ENCODE measurements at regions not wholly inside any gene's neighbourhood (a gene's known extent, or its start where the extent isn't known, plus 50 kb on each side); places are given as distances from the start of the nearest gene placed in this dataset.
"Not testable (repeated sequence)": the region's sequence is repeated elsewhere in the genome, so short reads cannot be mapped to it uniquely, and the experiment has no call there.

DNA sequence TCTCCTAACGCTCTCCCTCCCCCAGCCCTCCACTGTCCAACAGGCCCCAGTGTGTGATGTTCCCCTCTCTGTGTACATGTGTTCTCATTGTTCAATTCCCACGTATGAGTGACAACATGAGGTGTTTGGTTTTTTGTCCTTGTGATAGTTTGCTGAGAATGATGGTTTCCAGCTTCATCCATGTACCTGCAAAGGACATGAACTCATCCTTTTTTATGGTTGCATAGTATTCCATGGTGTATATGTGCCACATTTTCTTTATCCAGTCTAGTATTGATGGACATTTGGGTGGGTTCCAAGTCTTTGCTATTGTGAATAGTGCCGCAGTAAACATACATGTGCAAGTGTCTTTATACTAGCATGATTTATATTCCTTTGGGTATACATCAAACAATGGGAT, 347.4 kb downstream of the MAGEE1 start:
- DNase-seq = not testable (repeated sequence)

DNA sequence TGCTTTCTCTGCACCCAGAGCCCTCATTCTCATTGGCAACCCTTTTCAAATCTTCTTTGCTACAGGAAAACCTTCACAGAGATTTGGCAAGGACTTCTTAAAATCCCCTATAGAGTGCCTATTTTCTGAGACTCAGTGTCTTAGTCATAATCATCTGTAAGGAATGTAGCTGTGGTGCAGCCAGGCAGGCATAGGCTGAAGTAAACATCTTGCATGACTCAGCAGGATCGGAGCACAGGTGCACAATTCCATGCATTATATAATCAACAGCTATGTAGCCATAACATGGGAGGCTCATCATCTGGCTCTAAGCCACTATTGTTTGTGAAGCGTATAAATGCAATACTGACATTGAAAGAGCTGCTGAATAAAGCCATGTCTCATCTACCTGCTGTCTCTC, 368.8 kb downstream of the MAGEE1 start:
- no peak for DNase-seq

DNA sequence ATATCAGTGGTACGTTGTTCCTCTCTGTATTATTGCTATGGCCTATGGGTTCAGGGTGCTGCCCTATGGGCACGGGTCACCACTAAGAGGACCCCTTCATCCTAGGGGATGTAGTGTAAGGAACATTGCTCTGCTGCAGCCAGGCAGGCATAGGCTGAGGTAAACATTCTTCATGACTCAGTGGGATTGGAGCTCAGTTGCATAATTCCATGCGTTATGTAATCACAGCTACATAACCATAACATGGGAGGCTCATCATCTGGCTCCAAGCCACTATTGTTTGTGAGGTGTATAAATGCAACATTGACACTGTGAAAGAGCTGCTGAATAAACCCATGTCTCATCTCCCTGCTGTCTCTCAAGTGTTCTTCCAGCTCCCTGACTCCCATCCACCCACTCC, 375.2 kb downstream of the MAGEE1 start:
- no peak for DNase-seq

DNA sequence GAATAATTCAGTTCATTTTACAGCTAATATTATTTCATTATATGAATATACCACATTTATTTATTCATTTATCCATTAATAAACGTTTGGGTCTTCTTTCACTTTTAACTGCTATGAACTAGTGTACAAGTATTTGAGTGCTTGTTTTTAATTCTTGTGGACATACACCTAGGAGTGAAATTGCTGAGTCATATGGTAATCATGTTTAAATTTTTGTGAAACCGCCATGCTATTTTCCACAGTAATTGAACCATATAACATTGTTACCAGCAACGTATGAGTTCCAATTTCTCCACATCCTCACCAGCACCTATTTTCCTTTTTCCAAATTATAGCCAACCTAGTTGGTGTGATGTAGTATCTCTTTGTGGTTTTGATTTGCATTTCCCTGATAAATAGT, 388.2 kb downstream of the MAGEE1 start:
- no peak for DNase-seq

DNA sequence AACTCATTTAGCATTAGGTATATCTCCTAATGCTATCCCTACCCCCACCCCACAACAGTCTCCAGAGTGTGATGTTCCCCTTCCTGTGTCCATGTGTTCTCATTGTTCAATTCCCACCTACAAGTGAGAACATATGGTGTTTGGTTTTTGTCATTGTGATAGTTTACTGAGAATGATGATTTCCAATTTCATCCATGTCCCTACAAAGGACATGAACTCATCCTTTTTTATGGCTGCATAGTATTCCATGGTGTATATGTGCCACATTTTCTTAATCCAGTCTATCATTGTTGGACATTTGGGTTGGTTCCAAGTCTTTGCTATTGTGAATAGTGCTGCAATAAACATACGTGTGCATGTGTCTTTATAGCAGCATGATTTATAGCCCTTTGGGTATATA, 389.8 kb downstream of the MAGEE1 start:
- DNase-seq = not testable (repeated sequence)

DNA sequence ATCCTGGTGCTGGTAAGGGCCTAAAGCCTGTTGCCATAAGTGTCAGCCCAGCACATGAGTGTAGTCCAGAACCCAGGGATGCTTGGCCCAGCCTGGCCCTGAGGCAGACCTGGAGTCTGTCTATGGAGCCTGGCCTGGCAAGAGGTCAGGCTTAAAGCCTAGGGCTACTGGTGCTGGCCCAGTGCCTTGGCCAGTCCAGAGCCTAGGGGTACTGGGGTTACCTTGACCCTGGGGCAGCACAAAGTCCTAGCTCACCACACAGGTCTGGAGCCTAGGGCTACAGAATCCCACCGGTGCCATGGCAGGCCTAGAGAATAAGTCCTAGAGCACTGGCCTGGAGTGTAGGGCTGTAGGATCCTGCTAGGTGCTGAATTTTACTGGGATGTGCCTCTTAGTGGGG, 393.8 kb downstream of the MAGEE1 start:
- no peak for DNase-seq

DNA sequence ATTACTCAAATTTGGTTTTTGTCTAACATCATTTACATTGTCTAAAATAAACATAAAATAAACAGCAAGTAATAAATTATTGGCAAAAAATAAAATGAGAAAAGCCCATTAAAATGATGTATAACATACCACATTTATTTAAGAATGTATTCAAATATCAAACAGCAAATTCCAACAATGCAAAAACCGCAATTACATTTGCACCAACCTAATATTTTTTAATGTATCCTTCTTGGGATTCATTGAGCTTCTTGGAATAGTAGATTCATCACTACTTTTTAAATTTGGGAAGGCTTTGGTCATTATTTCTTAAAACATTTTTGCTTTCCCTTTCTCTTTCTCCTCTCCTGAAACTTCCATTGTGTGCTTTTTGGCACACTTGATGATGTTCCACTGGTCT, 400.2 kb downstream of the MAGEE1 start:
- DNase-seq = no peak

DNA sequence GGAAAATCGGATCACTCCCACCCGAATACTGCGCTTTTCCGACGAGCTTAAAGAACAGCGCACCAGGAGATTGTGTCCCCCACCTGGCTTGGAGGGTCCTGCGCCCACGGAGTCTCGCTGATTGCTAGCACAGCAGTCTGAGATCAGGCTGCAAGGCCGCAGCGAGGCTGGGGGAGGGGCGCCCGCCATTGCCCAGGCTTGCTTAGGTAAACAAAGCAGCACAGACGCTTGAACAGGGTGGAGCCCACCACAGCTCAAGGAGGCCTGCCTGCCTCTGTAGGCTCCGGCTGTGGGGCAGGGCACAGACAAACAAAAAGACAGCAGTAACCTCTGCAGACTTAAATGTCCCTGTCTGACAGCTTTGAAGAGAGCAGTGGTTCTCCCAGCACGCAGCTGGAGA, 413.4 kb downstream of the MAGEE1 start:
- not testable (repeated sequence) for DNase-seq

DNA sequence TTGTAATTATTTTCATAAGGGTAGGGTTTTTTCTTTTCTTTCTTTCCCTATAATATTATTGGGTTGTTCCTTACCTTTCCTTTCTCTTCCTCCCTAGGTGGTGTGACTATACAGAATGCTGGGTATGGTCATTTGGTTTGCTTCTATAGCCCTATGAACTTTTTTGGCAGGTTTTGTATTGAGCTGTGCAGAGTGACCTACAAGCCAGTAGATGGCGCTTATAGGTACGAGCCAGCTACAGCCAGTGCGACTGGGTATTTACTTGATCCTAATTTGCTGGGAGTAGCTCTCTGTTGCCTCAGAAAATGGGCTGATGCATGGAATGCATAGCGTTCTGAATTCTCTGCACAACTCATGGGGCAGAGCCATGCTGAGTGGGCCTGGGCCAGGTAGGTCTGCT, 423.3 kb downstream of the MAGEE1 start:
- no peak for DNase-seq

DNA sequence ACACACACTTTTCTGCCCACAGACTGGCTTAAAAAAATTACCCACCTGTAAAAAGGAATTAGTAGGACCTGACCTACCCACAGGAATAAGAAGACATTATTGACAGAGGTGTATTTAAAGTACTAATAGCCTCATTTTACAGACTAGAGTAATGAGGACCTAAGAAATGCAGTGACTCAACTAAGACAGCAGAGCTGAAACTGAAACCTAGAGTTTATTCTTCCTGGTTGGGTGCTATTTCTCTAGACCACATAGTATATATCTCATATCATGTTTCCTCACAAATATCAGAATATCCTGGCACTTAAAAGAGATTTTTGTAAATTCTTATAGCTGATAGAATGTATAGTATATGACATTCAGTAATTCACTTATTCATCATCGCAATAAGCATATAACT, 435.0 kb downstream of the MAGEE1 start:
- no peak for DNase-seq

DNA sequence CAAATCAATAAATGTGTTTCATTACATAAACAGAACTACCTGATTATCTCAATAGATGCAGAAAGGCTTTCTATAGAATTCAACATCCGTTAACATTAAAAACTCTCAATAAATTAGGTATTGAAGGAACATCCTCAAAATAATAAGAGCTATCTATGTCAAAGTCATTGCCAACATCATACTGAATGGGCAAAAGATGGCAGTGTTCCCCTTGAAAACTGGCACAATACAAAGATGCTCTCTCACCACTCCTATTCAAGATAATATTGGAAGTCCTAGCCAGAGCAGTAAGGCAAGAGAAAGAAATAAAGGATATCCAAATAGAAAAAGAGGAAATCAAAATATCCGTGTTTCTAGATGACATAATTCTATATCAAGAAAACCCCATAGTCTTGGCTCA, 466.4 kb downstream of the MAGEE1 start:
- DNase-seq = no peak

DNA sequence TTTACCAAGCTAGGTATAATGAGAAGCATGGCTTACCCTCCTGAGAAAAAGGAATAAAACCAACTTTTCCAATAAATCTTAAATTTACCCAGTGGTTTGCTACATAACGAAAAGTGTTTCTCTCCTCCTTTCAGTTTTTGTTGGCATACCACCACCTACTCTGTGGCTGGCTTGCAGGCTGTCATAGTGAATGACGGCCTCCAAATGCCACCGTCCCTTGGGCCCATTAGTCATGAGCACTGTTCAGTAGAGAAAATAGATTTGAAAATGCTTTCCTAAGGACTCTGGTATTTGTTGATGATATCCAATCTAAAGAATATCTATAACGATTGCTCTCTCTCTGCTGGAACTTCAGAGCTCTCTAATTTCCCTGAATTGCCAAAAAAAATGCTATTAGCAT, 488.3 kb downstream of the MAGEE1 start:
- no peak for DNase-seq

DNA sequence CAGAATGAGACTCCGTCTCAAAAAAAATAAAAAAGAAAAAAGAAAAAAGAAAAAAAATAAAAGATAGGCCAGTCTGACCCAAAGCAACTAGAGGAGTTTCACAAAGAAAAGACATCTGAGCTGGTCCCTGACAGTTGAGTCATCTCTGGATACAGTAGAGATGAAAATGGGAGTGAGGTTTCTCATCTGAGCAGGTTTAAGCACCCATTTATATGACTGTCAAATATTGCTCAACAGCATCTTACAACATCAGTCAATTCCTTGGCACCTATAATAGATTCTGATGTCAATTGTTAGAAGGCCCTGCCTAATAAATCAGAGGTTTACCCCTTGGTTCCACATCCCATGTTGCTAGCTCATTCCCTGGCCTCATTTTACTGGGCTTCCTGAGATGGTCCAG, 490.5 kb downstream of the MAGEE1 start:
- no peak for DNase-seq

DNA sequence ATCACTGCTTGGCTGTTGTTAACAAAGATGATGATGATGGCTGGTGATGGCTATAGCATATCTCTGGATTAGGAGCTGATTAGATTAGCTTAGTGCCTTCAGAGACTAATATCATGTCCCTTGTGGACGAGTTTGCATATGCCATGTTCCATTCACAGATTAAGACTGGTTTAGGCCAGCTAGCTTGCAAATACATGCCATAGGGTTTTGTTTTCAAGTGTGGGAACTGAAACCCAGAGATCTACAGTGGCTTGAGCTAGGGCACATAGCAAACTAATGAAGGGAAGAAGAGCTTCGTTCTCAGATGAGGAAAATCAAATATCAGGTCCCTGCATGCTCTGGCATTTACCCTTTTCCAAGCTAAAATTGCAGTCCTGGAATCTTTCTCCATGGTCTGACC, 492.3 kb downstream of the MAGEE1 start:
- DNase-seq = no peak

DNA sequence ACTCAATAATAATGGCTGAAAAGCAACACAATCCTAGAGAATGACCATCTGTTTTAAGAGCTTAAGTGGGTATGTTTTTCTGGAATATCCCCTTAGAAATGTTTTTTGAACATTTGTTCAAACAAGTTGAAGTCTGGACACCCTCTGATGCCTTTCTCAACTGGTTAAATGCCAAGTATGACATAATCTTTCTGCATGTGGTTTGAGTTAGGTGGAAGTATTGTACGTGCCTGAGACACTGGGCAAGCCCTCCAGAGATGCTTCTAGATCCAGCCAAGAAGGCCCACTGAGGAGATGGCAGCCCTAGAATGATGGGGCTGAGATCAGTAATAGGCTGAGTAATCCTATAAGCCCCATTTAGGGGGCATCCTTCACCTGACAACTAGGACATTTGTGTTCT, 493.1 kb downstream of the MAGEE1 start:
- DNase-seq = no peak

DNA sequence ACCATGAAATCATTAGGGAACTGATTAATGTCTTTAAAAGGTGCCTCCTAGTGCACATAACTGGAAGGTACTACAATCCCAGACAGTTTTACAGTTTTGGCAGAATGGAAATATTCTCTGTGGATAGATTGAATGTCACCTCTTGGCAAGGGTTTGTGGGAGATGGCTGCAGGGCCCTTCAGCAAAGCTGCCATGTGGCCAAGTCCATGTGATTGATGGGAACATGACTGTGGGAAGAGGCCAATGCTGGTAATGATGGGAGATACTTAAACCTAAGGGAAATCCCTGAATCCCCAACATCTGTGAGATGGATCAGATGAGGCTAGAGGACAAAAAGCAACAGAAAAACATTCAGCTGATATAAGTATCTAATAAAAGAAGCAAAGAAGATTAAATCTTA, 493.7 kb downstream of the MAGEE1 start:
- no peak for DNase-seq

DNA sequence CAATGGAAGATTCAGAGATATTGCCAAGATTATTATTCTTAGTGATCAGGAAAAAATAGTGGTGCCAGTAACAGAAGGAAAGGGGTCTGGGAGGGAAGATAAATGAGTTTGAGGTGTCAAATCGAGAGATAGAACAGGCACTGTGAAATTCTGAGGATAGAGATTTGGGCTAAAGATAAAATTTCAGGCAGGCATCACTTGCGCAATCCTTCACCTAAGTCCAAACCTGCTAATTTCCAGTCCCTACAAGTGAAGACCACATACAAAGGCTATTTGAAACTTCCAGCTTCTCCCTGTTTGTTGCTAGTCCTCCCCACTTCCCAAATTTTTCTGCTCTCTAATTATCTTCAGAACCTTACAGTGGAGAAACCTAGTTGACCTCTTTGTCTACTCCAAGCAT, 494.6 kb downstream of the MAGEE1 start:
- no peak for DNase-seq

DNA sequence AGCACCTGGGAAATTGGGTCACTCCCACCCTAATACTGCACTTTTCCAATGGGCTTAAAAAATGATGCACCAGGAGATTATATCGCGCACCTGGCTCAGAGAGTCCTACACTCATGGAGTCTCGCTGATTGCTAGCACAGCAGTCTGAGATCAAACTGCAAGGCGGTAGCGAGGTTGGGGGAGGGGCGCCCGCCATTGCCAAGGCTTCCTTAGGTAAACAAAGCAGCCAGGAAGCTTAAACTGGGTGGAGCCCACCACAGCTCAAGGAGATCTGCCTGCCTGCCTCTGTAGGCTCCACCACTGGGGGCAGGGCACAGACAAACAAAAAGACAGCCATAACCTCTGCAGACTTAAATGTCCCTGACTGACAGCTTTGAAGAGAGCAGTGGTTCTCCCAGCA, 497.1 kb downstream of the MAGEE1 start:
- DNase-seq = not testable (repeated sequence)

DNA sequence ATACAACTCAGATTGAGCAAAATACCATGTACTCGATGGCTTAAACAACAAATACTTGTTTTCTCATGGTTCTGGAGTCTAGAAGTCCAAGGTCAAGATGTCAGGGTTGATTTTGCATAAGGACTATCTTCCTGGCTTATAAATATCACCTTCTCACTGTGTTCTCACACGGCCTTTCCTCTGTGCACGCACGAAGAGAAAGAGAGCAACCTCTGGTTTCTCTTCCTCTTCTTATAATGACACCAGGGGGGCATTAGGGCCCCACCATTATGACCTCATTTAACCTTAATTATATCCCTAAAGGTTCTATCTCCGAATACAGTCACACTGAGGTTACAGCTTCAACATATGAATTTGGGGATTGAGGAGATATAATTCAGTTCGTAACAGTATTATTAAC, 504.0 kb downstream of the MAGEE1 start:
- DNase-seq = no peak

DNA sequence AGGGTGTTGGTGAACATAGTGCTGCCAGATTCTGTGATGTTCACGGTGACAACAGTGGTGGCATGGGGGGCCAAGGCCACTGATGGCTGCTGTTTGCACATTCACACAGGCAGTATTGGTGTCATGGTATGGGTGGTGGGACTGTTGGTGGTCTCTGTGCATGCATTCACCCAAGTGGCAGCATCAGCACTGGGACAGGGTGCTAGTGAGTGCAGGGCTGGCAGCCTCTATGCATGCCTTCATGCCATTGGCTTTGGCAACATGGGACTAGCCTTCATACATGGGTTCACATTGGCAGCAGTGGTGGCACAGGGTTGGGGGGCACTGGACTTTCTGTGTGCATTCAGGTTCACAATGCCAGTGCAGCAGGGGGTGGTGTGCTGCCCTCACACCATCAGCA, 489.7 kb upstream of the FGF16 start:
- no peak for DNase-seq

DNA sequence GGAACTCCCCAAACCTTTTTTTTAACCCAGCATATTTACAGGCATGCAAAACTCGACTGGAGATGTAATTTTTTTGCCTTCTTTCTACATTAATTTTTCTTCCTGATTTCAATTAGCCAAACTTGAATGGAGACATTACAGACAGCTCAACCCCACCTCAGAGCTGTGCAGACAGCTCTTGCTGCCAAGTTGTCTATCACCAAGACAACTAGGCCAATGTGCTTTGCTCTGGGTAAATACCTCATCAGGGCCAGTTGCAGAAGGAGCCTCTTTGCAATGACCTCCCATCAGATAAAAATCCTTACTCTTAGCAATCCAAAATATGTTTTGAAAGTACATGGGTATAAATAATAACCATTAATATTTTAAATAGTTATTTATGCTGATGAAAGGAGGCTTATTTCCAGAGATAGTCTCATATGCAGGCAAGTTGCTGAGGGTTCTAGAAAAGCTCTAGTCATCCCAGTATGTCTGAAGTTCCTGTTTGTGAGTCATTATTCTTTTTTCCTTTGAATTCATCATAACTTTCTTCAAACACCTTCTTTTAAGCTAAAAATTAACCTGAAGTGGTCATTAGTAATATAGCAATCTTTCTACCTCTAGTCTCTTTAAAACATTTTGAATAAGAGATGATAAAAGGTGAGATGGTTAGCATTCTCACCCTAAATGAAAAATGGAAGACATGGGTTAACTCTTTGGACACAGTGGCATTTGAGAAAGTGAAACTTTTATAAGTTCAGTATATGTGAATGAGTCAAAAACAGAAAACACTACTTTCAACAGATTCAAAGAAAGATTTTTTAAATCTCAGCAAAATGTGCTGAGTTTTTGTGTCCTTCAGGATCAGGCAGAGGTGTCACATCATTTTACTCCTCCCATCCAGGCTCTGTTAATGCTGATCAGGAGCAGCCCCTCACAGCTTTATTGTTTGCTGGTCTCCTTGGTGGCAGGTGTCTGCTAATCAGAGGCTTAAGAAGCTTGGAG, 475.5 kb upstream of the FGF16 start:
- DNase-seq = no peak

DNA sequence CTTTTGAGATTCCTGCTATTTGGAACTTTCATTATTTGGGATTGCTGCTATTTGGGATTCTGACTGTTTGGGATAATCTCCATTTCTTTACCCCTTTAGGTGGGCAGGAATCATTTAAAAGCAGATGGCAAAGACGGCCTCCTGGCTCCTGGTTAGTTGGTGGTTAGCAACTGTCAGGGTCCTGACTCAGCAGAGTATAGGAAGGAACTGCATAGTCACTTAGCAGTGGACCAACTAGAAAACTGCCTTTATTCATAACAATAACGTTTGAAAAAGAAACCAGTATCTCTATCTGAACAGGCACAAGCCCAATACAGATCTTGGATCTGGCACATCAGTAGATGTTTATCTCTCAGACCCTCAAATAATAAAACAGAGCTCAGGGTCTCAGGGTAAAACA, 469.7 kb upstream of the FGF16 start:
- no peak for DNase-seq

DNA sequence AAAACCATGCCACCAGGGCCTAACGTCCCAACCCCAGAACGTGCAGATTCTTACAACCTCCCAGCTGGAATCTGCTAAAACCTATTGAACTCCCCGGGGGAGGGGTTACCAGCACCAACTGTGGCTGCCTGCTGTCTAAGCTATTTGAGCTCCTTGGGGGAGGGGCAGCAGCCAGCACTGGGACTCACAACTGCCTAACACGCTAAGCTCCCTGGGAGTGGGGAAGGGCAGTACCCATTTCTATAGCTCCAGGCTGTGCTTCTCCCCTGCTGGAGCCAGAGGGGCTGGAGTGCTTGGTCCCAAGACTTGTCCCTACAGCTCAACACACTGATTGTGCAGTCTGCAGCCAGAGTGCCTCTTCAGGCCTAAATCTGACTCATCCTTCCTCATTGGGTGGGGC, 459.8 kb upstream of the FGF16 start:
- no peak for DNase-seq

DNA sequence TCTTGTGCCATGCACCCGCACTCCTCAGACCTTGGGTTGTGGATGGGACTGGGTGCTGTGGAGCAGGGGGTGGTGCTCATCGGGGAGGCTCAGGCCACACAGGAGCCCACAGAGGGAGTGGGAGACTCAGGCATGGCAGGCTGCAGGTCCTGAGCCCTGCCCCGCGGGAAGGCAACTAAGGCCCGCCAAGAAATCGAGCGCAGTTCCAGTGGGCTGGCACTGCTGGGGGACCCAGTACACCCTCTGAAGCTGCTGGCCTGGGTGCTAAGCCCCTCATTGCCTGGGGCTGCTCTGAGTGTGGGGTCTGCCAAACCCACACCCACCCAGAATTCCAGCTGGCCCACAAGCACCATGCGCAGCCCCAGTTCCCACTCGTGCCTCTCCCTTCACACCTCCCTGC, 450.5 kb upstream of the FGF16 start:
- no peak for DNase-seq

DNA sequence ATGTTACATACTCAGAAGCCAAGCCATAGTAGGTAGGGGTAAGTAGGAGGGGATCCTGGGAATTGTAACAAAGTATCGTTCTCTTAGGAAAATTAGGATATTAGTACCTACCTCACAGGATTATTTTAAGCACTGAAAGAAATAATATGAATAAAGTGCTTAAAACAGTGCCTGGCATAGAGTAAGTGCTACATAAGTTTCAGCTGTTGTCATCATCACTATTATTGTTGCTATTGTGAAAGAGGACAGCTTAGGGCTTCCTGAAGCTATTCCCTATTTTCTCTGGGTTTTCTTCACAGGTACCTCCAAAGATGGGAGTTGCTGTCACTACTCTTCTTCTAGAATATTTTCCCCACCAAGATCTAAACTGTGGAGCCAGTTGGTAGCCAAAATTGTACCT, 443.7 kb upstream of the FGF16 start:
- DNase-seq = no peak

Data from SW 1271 (cell line).